Inflammatory macrophage (primary cell): ENCODE measurements at regions not wholly inside any gene's neighbourhood (a gene's known extent, or its start where the extent isn't known, plus 50 kb on each side); places are given as distances from the start of the nearest gene placed in this dataset.
"Not testable (repeated sequence)": the region's sequence is repeated elsewhere in the genome, so short reads cannot be mapped to it uniquely, and the experiment has no call there.

Experiments
- DNase-seq, 2 donors: peaks; one replicate each; pipeline ENCODE4 v3.0.0-alpha.2; 2020 to 2022

DNA sequence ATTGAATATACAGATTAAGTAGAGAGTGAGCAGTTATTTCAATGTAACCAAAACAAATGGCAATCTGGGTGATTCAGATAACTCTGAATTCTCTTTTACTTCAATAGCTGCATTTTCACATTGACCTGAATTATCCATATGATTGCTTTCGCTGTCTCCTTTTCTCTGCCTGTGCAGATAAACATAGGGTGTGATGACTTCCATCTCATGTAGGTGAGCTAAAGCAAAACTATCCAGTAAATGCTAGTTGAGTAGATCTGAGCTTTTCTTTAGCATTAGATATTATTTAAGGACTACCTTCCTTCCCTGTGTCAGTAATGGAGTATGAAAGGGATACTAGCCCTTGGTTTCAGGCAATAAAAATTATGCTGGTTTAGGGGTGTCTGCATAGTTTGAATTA, 288.6 kb downstream of the OXSM start:
- DNase-seq = no peak

DNA sequence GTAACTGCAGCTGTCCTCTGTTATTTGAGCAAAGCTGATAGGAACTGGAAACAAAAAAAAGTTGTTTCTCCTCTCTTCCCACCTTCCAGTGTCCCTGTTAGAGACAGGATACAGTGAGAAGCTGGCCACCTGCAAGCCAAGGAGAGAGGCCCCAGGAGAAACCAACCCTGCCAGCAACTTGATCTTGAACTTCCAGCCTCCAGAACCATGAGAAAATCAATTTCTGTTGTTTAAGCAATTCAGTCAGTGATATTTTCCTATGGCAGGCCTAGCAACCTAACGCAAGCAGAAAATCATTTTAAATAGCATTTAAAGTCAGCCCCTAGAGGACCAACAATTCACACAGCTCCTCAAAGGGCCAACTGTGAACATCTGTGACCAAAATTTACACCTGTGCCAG, 291.3 kb downstream of the OXSM start:
- DNase-seq = no peak

- DNase-seq = no peak
Measured at GRCh38 chr3:26081806-26082205, 291.9 kb downstream of the OXSM start.

- no peak for DNase-seq
Measured at GRCh38 chr3:26082911-26083310, 293.0 kb downstream of the OXSM start.

DNA sequence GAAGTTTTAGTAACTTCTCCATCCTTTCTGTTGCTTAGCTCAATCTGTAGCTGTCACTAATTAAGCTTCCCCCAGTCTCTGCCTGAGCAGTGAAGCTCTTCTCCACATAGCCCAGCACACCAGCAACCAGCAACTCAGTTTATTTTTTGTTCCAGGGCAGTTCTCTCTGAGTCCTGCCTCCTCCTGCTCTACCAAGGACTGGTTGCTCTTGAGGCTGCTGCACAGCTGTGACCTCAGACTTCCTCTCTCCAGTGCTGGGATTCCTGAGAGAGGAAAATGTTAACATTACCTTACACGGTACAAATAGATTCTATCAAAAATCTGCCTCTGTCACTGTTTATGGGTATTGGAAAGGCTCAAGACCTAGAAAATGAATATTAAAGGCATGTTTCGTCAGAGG, 294.7 kb downstream of the OXSM start:
- no peak for DNase-seq

GRCh38 chr3:26087751-26088150, 297.9 kb downstream of the OXSM start:
- no peak for DNase-seq

DNA sequence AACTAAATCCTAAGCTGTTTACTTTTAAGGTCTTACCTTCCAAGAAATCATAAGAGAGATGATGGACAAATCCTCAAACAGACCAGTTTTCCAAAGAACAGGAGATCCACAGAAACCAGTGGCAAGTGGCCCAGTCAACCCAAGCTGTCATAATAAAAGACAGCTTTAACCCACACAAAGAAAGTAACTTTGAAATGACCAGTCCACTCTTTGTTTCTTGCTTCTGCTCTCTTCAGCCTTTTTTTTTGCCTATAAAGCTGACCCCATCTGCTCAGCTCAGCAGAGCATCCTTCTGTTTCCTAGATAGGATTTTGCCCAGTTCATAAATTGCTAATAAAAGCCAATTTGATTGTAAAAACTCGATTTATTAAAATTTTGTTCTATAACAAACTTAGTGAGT, 299.4 kb downstream of the OXSM start:
- DNase-seq = no peak

DNA sequence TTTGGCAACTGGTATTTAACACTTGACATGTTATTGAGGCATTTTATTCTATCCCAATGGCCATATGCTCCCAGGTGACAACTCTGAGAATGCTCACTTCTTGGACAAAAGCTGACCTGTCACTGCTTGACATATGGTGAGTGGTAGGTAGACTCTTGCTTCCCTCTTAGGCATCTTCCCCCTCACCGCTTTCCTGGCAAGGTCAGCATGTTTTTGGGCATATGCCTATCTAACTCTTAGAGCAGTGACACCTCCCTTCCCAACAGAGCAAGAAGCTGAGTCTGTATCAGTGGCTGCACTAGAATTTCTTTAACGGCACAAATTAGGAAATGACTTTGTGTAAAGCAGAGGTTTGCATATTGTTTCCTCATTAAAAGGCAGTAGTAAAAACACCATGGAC, 300.7 kb downstream of the OXSM start:
- no peak for DNase-seq

GRCh38 chr3:26091096-26091495, 301.2 kb downstream of the OXSM start:
- DNase-seq = no peak

GRCh38 chr3:26091626-26092025, 301.7 kb downstream of the OXSM start:
- no peak for DNase-seq

GRCh38 chr3:26097111-26097510, 307.2 kb downstream of the OXSM start:
- DNase-seq = not testable (repeated sequence)

DNA sequence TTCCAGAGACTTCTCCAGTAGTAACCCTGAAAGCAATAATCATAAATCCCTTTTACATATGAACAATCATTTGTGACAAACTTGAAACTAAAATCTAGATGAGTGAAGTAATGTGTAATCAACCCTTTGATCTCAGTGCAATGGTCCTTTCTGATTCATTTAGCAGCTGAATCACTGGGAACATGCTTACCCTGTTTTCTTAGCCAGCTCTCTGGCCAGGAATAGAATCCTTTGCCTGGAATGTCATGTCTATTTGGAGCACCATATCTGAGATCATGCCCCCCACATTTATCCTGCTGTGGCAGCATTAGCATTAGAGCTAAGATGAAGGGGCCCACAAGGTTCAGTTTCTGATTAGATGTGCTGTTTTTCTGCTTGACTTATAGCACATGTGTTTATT, 309.8 kb downstream of the OXSM start:
- DNase-seq = no peak

DNA sequence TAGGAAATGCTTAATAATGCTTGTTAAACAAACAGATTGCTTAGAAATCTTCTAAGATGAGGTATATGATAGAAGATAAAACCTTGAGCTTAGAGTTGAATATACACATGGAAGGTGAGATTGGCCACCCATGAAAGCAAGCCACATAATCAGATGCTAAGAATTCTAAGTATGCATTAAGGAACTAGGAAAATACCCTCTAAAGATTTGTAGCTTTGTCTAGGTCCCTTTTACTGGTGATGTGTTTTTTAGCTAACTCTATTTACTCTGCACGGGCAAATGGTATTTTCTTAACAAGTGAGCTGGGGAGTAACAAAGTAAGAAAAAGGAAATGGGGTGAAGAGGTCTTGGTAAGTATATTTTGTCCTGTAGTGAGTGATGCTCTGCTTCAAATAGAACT, 310.3 kb downstream of the OXSM start:
- no peak for DNase-seq

DNA sequence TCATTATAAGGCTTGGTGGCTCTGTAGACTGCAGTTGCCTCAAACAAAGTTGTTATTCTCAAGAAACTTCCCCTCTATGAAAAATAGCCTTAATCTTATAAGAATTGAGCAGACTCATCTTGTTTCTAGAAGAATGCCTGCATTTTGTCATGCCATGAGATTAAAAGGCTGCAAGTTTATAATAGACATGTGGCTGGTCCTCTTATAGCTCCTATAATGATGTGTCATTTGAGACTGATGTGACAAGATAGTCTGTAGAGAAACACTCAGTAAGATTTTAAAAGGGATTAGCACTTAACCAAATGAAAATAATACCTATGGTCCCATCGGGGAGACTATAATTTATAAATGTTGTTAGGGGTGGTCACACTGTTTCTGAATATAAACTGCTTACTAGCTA, 312.5 kb downstream of the OXSM start:
- no peak for DNase-seq

- no peak for DNase-seq
Measured at GRCh38 chr3:26104851-26105251, 315.0 kb downstream of the OXSM start.

- DNase-seq = no peak
Measured at GRCh38 chr3:26105261-26105660, 315.4 kb downstream of the OXSM start.

- no peak for DNase-seq
Measured at GRCh38 chr3:26106228-26106627, 316.3 kb downstream of the OXSM start.

DNA sequence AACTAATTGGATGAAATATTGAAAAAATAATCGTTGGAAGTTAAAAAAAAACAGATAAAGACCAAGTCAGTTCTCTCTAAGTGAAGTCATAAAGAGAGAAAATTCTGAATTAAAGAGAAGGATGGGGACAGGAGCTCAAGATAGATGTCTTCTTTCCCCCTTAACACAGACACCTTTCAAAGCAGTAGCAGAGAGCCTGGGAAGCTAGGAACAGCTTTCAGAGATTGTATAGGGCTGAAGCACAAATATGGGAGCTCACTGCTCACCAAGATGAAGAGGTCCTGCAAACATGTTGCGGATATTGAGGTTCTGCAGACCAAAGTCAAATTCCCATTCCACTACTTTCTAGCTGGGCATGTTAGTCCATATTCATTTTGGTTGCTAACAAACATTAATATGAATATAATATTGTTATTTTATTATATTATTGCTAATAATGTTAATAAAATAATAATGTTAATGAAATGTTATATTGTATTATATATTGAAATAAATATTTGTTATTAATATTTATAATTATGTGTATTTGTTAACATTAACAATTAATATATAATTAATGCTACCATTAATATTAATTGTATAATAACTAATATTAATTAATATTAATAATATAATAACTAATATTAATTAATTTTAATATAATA, 319.1 kb downstream of the OXSM start:
- DNase-seq = no peak

GRCh38 chr3:26114851-26115250, 325.0 kb downstream of the OXSM start:
- DNase-seq = no peak

DNA sequence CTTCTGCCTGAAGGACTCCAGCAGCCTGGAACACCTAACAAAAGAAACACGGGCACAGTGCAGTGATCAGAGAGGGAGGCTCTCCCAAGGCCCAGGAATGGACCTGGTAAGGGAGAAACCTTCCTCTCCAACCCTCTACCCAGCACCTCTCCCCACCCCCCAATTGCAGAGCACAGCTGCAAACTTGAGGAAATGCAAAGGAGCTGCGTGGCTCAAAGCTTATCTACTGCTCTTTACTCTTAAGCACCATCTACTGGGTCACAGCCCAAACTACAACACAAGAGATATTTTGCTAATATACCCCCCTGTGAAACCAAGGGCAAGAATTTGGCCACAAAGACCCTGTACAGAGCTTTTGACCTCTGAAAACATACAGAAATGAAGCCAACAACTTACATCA, 328.3 kb downstream of the OXSM start:
- DNase-seq = no peak

DNA sequence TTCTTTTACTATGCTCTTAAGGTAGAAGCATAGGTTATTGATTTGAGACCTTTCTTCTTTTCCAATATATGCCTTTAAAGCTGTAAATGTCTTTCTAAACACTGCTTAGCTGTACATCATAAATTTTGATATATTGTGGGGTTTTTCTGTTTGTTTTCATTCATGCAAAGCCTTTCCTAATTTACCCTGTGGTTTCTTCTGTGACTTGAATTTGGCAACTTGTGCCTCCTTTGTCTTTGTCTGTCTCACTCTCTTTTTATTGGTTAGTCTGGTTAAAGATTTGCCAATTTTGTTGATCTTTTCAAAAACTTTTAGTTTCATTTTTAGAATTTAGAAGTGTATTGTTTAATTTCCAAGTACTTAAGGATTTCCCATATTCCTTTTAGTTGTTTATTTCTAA, 343.1 kb downstream of the OXSM start:
- no peak for DNase-seq

DNA sequence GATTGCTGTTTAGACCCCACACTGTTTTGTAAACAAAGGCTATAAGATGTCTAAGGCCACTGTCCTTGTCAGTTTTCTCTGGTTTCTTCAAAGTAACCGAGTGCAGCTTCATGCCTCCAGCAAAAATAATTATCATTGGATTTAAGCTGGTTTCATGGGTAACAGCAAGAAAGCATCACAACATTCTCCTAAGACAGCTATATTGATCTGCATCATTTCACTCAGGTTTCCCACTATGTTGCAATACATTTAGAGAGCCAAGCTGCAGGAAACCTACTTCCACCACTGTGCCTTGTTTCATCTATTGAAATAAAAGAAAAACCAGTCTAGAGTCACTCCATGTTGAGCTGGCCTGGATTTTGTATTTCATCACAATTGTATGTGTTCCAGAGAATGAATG, 351.4 kb downstream of the OXSM start:
- no peak for DNase-seq

- no peak for DNase-seq
Measured at GRCh38 chr3:26145769-26146168, 355.9 kb downstream of the OXSM start.

GRCh38 chr3:26157428-26157827, 367.5 kb downstream of the OXSM start:
- not testable (repeated sequence) for DNase-seq

GRCh38 chr3:26171006-26171405, 381.1 kb downstream of the OXSM start:
- no peak for DNase-seq

- DNase-seq = no peak
Measured at GRCh38 chr3:26191556-26191955, 401.7 kb downstream of the OXSM start.
